CD4-positive, alpha-beta T cell (primary cell): ENCODE measurements at regions not wholly inside any gene's neighbourhood (a gene's known extent, or its start where the extent isn't known, plus 50 kb on each side); places are given as distances from the start of the nearest gene placed in this dataset.

Experiments used
- ATAC-seq: fragments of 200-7000 bp; cut with Tn5 transposase; one replicate; pipeline ENCODE4 v1.10.0; 2022; ENCODE audit warnings: mild to moderate bottlenecking; ENCODE audit not compliant: poor library complexity
- CTCF ChIA-PET: fragments of 350-600 bp; sonication (Branson Sonifier 250); formaldehyde crosslinking; loops from one replicate; lab custom pipeline; 2021; ENCODE audit warnings: antibody characterized with exemption, inconsistent platforms; lab: Charles Lee
- POLR2A ChIA-PET: fragments of 350-600 bp; sonication (Branson Sonifier 250); formaldehyde crosslinking; loops from one replicate; lab custom pipeline; 2021; ENCODE audit warnings: antibody characterized with exemption, inconsistent platforms; lab: Charles Lee
- DNase-seq, 14 experiments: peaks; one replicate each; pipeline ENCODE4 v3.0.0-alpha.2; 2013 to 2020; ENCODE audit warnings: mixed read lengths in 2 of 14
- H3K27ac ChIP-seq, 2 donors: one replicate each; pipeline versions ENCODE4 v1.5.1 to v1.7.0; 2013; ENCODE audit warnings: low read length in 2 of 2, low read depth in 1 of 2, mild to moderate bottlenecking in 1 of 2
- H3K27me3 ChIP-seq, 2 experiments: 1 replicate in 1 of 2; 2 replicates in 1 of 2; pipeline versions ENCODE4 v1.6.1 to v1.7.0; 2013; ENCODE audit warnings: low read length in 2 of 2, control low read depth in 1 of 2, mild to moderate bottlenecking in 1 of 2, moderate library complexity in 1 of 2; ENCODE audit not compliant: insufficient read depth in 2 of 2, control insufficient read depth in 1 of 2
- H3K36me3 ChIP-seq: one replicate; pipeline ENCODE4 v1.6.1; 2013; ENCODE audit warnings: low read length, control low read depth; ENCODE audit not compliant: insufficient read depth
- H3K4me1 ChIP-seq: one replicate; pipeline ENCODE4 v1.6.1; 2013; ENCODE audit warnings: low read length, control low read depth; ENCODE audit not compliant: insufficient read depth
- H3K4me3 ChIP-seq: one replicate; pipeline ENCODE4 v1.5.1; 2013; ENCODE audit warnings: mild to moderate bottlenecking, low read length, moderate library complexity
- H3K9me3 ChIP-seq, 2 experiments: 1 replicate in 1 of 2; 2 replicates in 1 of 2; pipeline versions ENCODE4 v1.6.1 to v1.7.0; 2013; ENCODE audit warnings: low read length in 2 of 2, mild to moderate bottlenecking in 2 of 2, control low read depth in 1 of 2, moderate library complexity in 1 of 2; ENCODE audit not compliant: control insufficient read depth in 1 of 2, insufficient read depth in 1 of 2
- H3K27ac Mint-ChIP-seq: one replicate; pipeline ENCODE4 v1.8.0; 2020; ENCODE audit warnings: mixed read lengths
- H3K27me3 Mint-ChIP-seq: one replicate; pipeline ENCODE4 v1.8.0; 2021; ENCODE audit warnings: mixed read lengths
- H3K36me3 Mint-ChIP-seq: one replicate; pipeline ENCODE4 v1.8.0; 2021; ENCODE audit warnings: low read depth, mixed read lengths
- H3K4me1 Mint-ChIP-seq: one replicate; pipeline ENCODE4 v1.8.0; 2021; ENCODE audit warnings: low read depth, mixed read lengths
- H3K4me3 Mint-ChIP-seq: one replicate; pipeline ENCODE4 v1.8.0; 2020; ENCODE audit warnings: mild to moderate bottlenecking, mixed read lengths
- H3K9me3 Mint-ChIP-seq: one replicate; pipeline ENCODE4 v1.8.0; 2020; ENCODE audit warnings: mixed read lengths
- intact Hi-C, 2 experiments: fragments of 100-400 bp; cut with DNase I in 1 of 2; cut with micrococcal nuclease in 1 of 2; formaldehyde crosslinking; loops; one replicate each; pipeline versions ENCODE4 v1.15.1 to v1.9.0; 2023 to 2025; cut with DNase I, micrococcal nuclease
- TF ChIP-seq, protein P1 (sequence below): fragments of 200-600 bp; IDR thresholded peaks from one replicate; pipeline ENCODE4 v1.8.0; 2022; ENCODE audit warnings: antibody characterized with exemption, mild to moderate bottlenecking

DNA sequence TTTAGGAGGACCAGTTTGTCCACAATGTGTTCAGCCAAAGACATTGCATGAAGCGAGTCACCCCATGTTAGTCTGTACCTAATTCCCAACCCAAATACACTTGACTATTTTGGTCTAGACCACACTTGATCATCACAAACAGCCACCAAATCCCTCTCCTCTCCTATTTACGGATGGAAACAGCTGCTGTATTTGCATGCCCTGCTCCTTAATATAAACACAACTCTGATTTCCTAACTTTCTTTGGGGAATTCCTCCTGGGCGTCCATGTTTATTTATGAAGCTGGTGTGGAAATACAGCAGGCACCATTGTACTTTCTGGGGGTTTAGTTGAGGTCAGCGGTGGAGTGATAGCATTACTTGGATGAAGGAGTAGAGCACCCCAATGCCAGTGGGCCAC lies 235.2 kb downstream of the TLE3 start:
- Histone ChIP-seq H3K27me3 (no peaks in the 10 kb centered on the region), H3K9me3 (no peaks in the 10 kb centered on the region), H3K4me3 (no peak overlapping the region), H3K27ac (no peak overlapping the region), H3K4me1 (peaks cover 11% of the 10 kb centered on the region), H3K36me3 (no peaks in the 10 kb centered on the region)
- ATAC-seq, result no peak
- H3K4me1 Mint-ChIP-seq, result peaks cover 10% of the 10 kb centered on the region
- H3K36me3 Mint-ChIP-seq, result no peaks in the 10 kb centered on the region
- no peaks in the 10 kb centered on the region for H3K9me3 Mint-ChIP-seq
- peaks cover 4% of the 10 kb centered on the region for H3K27me3 Mint-ChIP-seq
- H3K4me3 Mint-ChIP-seq, result no peak overlapping the region
- ChIA-PET CTCF (no interaction called here), POLR2A (interaction anchor here (0.5 kb wide), 1 partner anchor 119 kb away, joined by 6 read pairs; no protein-coding TSS in a partner anchor)
- DNase-seq, result no peak
- H3K27ac Mint-ChIP-seq, result no peak overlapping the region
- TF ChIP-seq, protein P1, sequence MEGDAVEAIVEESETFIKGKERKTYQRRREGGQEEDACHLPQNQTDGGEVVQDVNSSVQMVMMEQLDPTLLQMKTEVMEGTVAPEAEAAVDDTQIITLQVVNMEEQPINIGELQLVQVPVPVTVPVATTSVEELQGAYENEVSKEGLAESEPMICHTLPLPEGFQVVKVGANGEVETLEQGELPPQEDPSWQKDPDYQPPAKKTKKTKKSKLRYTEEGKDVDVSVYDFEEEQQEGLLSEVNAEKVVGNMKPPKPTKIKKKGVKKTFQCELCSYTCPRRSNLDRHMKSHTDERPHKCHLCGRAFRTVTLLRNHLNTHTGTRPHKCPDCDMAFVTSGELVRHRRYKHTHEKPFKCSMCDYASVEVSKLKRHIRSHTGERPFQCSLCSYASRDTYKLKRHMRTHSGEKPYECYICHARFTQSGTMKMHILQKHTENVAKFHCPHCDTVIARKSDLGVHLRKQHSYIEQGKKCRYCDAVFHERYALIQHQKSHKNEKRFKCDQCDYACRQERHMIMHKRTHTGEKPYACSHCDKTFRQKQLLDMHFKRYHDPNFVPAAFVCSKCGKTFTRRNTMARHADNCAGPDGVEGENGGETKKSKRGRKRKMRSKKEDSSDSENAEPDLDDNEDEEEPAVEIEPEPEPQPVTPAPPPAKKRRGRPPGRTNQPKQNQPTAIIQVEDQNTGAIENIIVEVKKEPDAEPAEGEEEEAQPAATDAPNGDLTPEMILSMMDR, result no peak
- intact Hi-C loops, result no loop called here

GRCh38 chr15:69863446-69863845 lies 234.3 kb downstream of the TLE3 start:
- H3K27me3 ChIP-seq, result no peaks in the 10 kb centered on the region
- ChIA-PET POLR2A (no interaction called here), CTCF (no interaction called here)
- no peaks in the 10 kb centered on the region for H3K9me3 ChIP-seq
- DNase-seq, result no peak
- H3K27ac Mint-ChIP-seq, result no peak overlapping the region
- TF ChIP-seq, protein P1, result no peak
- H3K36me3 ChIP-seq, result no peaks in the 10 kb centered on the region
- H3K4me1 ChIP-seq, result peaks cover 2% of the 10 kb centered on the region
- peaks cover 4% of the 10 kb centered on the region for H3K4me1 Mint-ChIP-seq
- H3K9me3 Mint-ChIP-seq, result no peaks in the 10 kb centered on the region
- no peak overlapping the region for H3K4me3 ChIP-seq
- H3K27me3 Mint-ChIP-seq, result peaks cover 4% of the 10 kb centered on the region
- H3K4me3 Mint-ChIP-seq, result no peak overlapping the region
- H3K27ac ChIP-seq, result no peak overlapping the region
- no peak for ATAC-seq
- no peaks in the 10 kb centered on the region for H3K36me3 Mint-ChIP-seq
- intact Hi-C loops, result no loop called here

GRCh38 chr15:69865369-69865768 lies 232.3 kb downstream of the TLE3 start:
- no peaks in the 10 kb centered on the region for H3K36me3 ChIP-seq
- H3K9me3 Mint-ChIP-seq, result no peaks in the 10 kb centered on the region
- peaks cover 2% of the 10 kb centered on the region for H3K27me3 Mint-ChIP-seq
- H3K4me3 Mint-ChIP-seq, result no peak overlapping the region
- ChIA-PET CTCF (interaction anchor here (0.6 kb wide), 1 partner anchor 136 kb away, joined by 3 read pairs; no protein-coding TSS in a partner anchor), POLR2A (no interaction called here)
- DNase-seq (no peak), ATAC-seq (no peak)
- no peaks in the 10 kb centered on the region for H3K27me3 ChIP-seq
- no peak overlapping the region for H3K27ac ChIP-seq
- no peaks in the 10 kb centered on the region for H3K4me1 ChIP-seq
- no peaks in the 10 kb centered on the region for H3K9me3 ChIP-seq
- no peaks in the 10 kb centered on the region for H3K4me1 Mint-ChIP-seq
- TF ChIP-seq, protein P1, result no peak
- intact Hi-C loops, result no loop called here
- H3K27ac Mint-ChIP-seq, result no peak overlapping the region
- H3K36me3 Mint-ChIP-seq, result no peaks in the 10 kb centered on the region
- no peak overlapping the region for H3K4me3 ChIP-seq
